A549 (cell line): ENCODE measurements at regions not wholly inside any gene's neighbourhood (a gene's known extent, or its start where the extent isn't known, plus 50 kb on each side); places are given as distances from the start of the nearest gene placed in this dataset.

Source experiments
- EP300 ChIP-seq, 2 experiments: fragments of >200 bp; sonication (Bioruptor Twin); formaldehyde crosslinking; IDR thresholded peaks; 2 replicates in 1 of 2; 3 replicates in 1 of 2; pipeline ENCODE4 v1.6.1; 2016 to 2017
- MAFK ChIP-seq: fragments of 450-650 bp; IDR thresholded peaks from 2 replicates; pipeline ENCODE4 v1.6.1; 2014; ENCODE audit not compliant: partially characterized antibody
- PBX3 ChIP-seq: IDR thresholded peaks from 2 replicates; pipeline ENCODE4 v1.6.1; 2012
- ZNF302 ChIP-seq: fragments of 250-450 bp; sonication (Bioruptor Pico); IDR thresholded peaks from 2 replicates; pipeline ENCODE4 v1.9.0; 2021; ENCODE audit warnings: inconsistent platforms, mild to moderate bottlenecking, moderate library complexity
- TF ChIP-seq, protein P1 (sequence below): fragments of >200 bp; sonication (Bioruptor Twin); formaldehyde crosslinking; IDR thresholded peaks from 3 replicates; pipeline ENCODE4 v1.5.1; 2016

GRCh38 chr16:85453703-85454102, 159.4 kb upstream of the GSE1 start:
- TF ChIP-seq MAFK (no peak), ZNF302 (CRISPR knock-in tag) (no peak), EP300 (IDR thresholded peaks at IDR 0.05) (no peak), PBX3 (no peak)
- TF ChIP-seq, protein P1, sequence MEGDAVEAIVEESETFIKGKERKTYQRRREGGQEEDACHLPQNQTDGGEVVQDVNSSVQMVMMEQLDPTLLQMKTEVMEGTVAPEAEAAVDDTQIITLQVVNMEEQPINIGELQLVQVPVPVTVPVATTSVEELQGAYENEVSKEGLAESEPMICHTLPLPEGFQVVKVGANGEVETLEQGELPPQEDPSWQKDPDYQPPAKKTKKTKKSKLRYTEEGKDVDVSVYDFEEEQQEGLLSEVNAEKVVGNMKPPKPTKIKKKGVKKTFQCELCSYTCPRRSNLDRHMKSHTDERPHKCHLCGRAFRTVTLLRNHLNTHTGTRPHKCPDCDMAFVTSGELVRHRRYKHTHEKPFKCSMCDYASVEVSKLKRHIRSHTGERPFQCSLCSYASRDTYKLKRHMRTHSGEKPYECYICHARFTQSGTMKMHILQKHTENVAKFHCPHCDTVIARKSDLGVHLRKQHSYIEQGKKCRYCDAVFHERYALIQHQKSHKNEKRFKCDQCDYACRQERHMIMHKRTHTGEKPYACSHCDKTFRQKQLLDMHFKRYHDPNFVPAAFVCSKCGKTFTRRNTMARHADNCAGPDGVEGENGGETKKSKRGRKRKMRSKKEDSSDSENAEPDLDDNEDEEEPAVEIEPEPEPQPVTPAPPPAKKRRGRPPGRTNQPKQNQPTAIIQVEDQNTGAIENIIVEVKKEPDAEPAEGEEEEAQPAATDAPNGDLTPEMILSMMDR, result no peak
